Bronchial epithelial cell (primary cell): ENCODE measurements at regions not wholly inside any gene's neighbourhood (a gene's known extent, or its start where the extent isn't known, plus 50 kb on each side); places are given as distances from the start of the nearest gene placed in this dataset.

ENCODE experiments used
- DNase-seq: peaks from one replicate; pipeline ENCODE4 v3.0.0-alpha.2; 2010; ENCODE audit warnings: low read depth
- FAIRE-seq: peaks from 2 replicates; lab custom pipeline; 2011; peaks lifted over from hg19 to GRCh38; lab: Jason Lieb, UNC
- H3K27me3 ChIP-seq: 2 replicates; pipeline ENCODE4 v1.5.1; 2011; ENCODE audit warnings: low read length; ENCODE audit not compliant: control insufficient read depth, insufficient read depth
- H3K36me3 ChIP-seq: 2 replicates; pipeline ENCODE4 v1.5.1; 2011; ENCODE audit warnings: low read length; ENCODE audit not compliant: control insufficient read depth, insufficient read depth
- H3K4me3 ChIP-seq: 2 replicates; pipeline ENCODE4 v1.5.1; 2011; ENCODE audit warnings: mild to moderate bottlenecking, low read depth, low read length, control low read depth
- CTCF ChIP-seq: IDR thresholded peaks from 2 replicates; pipeline ENCODE4 v1.5.1; 2011; ENCODE audit warnings: mild to moderate bottlenecking, moderate library complexity, low read length, control low read depth, inconsistent platforms; ENCODE audit not compliant: insufficient read depth, severe bottlenecking

- TF ChIP-seq CTCF, result no peak
- no peak for DNase-seq
These were observed 615.4 kb downstream of the MAFB start for GRCh38 chr20:40073535-40074111.

DNA sequence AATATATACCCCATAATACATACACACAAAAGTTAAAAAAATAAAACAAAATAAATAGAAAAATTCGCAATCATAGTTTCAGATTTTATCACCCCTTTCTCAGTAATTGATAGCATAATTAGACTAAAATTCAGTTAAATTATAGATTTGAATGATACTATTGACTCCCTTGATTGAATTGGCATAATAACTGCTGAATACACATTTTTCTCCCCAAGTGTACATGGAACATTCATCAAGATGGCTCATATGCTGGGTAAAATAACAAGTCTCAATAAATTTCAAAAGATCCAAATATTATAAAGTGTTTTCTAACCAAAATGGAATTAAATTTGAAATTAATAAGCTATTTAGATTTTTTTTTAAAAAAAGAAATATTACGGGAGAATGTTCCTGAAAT is 616.1 kb downstream of the MAFB start:
- H3K27me3 ChIP-seq, result no peaks in the 10 kb centered on the region
- H3K36me3 ChIP-seq, result no peaks in the 10 kb centered on the region
- FAIRE-seq (no peak), DNase-seq (no peak)
- TF ChIP-seq CTCF, result no peak
- no peak overlapping the region for H3K4me3 ChIP-seq

More at GRCh38 chr20:40073535-40074111, 615.4 kb downstream of the MAFB start:
- FAIRE-seq, result no peak
- Histone ChIP-seq H3K27me3 (no peaks in the 10 kb centered on the region), H3K4me3 (no peak overlapping the region), H3K36me3 (no peaks in the 10 kb centered on the region)

- Histone ChIP-seq H3K27me3 (no peaks in the 10 kb centered on the region), H3K4me3 (no peak overlapping the region), H3K36me3 (no peaks in the 10 kb centered on the region)
- FAIRE-seq (no peak), DNase-seq (no peak)
- no peak for TF ChIP-seq CTCF
These were observed 632.9 kb downstream of the MAFB start for GRCh38 chr20:40056171-40056570.

DNA sequence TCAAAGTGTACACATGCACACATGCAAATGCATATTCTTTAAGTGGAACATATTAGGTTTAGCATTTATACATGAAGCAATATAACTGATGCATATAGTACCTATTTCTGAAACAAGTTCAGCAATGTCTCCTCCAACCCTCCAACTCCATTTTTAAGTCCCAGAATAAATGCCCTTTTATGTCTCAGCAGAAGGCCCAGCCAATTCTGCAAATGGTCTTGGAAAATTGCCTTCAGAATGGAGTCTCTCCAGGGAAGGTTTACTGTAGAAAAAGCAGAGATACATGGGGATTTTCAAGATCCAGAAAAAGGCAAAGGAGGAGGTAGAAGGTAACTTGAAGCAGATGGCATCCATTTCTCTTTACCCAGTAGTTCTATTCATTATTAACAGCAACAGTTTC is 633.3 kb downstream of the MAFB start:
- Histone ChIP-seq H3K27me3 (no peaks in the 10 kb centered on the region), H3K36me3 (no peaks in the 10 kb centered on the region), H3K4me3 (no peak overlapping the region)
- no peak for FAIRE-seq
- no peak for TF ChIP-seq CTCF
- DNase-seq, result no peak

DNA sequence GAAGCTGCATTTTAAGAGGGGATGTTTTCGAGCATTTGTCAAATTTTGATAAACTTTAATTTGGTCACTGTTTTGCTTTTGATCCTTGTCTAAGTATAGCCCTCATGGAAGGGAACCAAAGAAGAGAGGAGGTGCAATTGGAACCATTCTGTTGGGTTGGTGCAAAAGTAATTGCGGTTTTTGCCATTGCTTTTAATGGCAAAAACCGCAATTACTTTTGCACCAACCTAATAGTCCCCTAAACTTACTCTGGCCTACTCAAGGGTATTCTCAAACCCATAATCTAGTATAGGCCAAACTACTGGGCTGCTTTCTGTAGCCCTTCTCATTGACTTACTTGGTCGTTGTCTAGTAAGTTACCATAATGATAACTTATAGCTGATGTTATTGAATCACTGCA is 634.7 kb downstream of the MAFB start:
- DNase-seq (no peak), FAIRE-seq (no peak)
- TF ChIP-seq CTCF, result no peak
- Histone ChIP-seq H3K27me3 (no peaks in the 10 kb centered on the region), H3K4me3 (no peak overlapping the region), H3K36me3 (no peaks in the 10 kb centered on the region)

DNA sequence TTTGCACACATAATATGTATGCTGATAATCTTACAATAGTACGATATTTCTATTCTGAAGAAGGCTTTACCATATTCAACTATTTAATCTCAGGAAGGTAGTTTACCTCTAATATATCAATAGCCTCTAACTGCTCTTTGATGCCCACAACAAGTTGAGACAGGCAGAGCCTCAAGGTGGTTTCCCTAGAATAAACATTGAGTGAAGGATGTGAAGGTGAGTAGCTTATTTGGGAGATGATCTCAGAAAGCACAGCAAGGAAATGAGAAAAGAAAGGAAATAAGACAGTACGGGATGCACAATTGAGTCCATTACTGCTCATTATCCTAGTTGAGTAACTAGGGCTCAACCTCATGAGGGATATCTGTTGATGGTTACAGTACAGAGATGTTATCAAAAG is 638.4 kb downstream of the MAFB start:
- Histone ChIP-seq H3K27me3 (no peaks in the 10 kb centered on the region), H3K4me3 (no peak overlapping the region), H3K36me3 (no peaks in the 10 kb centered on the region)
- no peak for TF ChIP-seq CTCF
- DNase-seq (peak; percentile 80), FAIRE-seq (no peak)
